ENCODE measurements at regions not wholly inside any gene's neighbourhood (a gene's known extent, or its start where the extent isn't known, plus 50 kb on each side); places are given as distances from the start of the nearest gene placed in this dataset.

DNA sequence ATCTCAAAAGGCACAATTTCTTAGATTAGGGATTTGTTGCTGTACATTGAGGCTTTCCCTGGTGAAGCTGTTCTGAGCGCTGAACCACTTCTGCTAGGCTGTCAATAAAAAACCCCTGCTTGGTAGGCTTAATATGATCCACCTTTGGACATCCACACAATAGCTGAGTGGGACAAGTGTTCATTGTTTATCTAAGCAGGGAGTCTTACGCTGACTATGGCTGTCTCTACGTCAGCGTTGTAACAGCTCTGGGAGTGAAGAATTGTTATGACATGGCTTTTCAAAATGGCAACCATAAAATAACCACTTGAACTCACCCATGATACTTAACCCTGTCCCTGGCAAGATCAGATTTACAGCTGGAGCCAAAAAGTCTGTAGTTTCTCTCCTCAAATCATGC is 111.5 kb upstream of the SULT1C3 start (continued):
- TF ChIP-seq ZNF274 (IDR thresholded peaks at IDR 0.05; ENCODE audit: borderline replicate concordance, low read depth, low read length) (no peak), FOXJ3 (CRISPR knock-in tag; IDR thresholded peaks at IDR 0.05) (no peak), NFE2 (IDR thresholded peaks at IDR 0.05; ENCODE audit: low read depth) (no peak)

DNA sequence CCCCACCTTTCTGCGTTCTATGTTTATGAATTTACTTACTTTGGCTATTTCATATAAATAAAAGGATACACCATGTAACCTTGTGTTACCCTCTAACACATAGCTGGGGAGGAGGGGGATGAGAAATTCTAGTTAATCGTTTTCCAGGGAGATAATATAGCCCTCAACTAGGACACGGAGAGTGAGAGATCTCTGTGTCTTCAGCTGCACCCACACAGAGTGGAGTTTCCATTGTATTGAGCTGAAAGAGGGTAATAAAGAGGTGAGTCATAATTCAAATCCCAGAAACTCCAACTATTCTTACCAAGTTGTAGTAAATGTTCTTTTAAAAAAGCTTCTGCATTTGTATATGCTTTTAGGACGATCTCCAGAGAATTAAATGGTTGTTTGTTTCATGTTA is 110.1 kb upstream of the SULT1C3 start:
- BruUV-seq (replicated peaks): no TSS peak
- in situ Hi-C loops (cut with MboI) (no loop called here), intact Hi-C loops (cut with micrococcal nuclease) (no loop called here)
- Histone ChIP-seq H3K4me1 (replicated peaks in 1 of 2; ENCODE audit: control insufficient read depth in 2 of 2, insufficient read depth in 2 of 2, low read length in 2 of 2) (no peaks in the 10 kb centered on the region), H3K79me2 (ENCODE audit: control insufficient read depth, insufficient read depth, low read length) (no peaks in the 10 kb centered on the region), H3K4me2 (ENCODE audit: insufficient read depth, low read length) (no peak overlapping the region), H3K9ac (ENCODE audit: insufficient read depth in 1 of 2, low read depth in 2 of 2, low read length in 2 of 2) (no peak overlapping the region), H3K36me3 (ENCODE audit: control insufficient read depth, insufficient read depth, low read length) (no peaks in the 10 kb centered on the region), H3K27me3 (ENCODE audit: control insufficient read depth in 2 of 2, insufficient read depth in 2 of 2, low read length in 2 of 2) (no peaks in the 10 kb centered on the region), H2AFZ (ENCODE audit: low read depth, low read length) (no peak overlapping the region), H3K4me3 (no peak overlapping the region), H3K27ac (ENCODE audit: extremely low read depth, low read depth, low read length) (no peak overlapping the region), H3K9me3 (replicated peaks; ENCODE audit: control insufficient read depth, insufficient read depth, low read depth, low read length) (no peaks in the 10 kb centered on the region), H4K20me1 (replicated peaks; ENCODE audit: control insufficient read depth, insufficient read depth, low read length) (no peaks in the 10 kb centered on the region), H3K9me1 (ENCODE audit: control insufficient read depth, insufficient read depth, low read length) (no peaks in the 10 kb centered on the region)
- no peak for DNase-seq (ENCODE audit: extremely low read depth in 1 of 4, low spot score in 3 of 4)
- no peak for TF ChIP-seq NFIC (IDR thresholded peaks at IDR 0.05)
- TF ChIP-seq TAF15 (IDR thresholded peaks at IDR 0.05; ENCODE audit: low read depth, low read length): no peak
- TF ChIP-seq, protein P1, sequence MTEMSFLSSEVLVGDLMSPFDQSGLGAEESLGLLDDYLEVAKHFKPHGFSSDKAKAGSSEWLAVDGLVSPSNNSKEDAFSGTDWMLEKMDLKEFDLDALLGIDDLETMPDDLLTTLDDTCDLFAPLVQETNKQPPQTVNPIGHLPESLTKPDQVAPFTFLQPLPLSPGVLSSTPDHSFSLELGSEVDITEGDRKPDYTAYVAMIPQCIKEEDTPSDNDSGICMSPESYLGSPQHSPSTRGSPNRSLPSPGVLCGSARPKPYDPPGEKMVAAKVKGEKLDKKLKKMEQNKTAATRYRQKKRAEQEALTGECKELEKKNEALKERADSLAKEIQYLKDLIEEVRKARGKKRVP (CRISPR knock-in tag; IDR thresholded peaks at IDR 0.05): no peak
- TF ChIP-seq, protein P2, sequence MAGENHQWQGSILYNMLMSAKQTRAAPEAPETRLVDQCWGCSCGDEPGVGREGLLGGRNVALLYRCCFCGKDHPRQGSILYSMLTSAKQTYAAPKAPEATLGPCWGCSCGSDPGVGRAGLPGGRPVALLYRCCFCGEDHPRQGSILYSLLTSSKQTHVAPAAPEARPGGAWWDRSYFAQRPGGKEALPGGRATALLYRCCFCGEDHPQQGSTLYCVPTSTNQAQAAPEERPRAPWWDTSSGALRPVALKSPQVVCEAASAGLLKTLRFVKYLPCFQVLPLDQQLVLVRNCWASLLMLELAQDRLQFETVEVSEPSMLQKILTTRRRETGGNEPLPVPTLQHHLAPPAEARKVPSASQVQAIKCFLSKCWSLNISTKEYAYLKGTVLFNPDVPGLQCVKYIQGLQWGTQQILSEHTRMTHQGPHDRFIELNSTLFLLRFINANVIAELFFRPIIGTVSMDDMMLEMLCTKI (IDR thresholded peaks at IDR 0.05; ENCODE audit: partially characterized antibody): no peak
- TF ChIP-seq, protein P3, sequence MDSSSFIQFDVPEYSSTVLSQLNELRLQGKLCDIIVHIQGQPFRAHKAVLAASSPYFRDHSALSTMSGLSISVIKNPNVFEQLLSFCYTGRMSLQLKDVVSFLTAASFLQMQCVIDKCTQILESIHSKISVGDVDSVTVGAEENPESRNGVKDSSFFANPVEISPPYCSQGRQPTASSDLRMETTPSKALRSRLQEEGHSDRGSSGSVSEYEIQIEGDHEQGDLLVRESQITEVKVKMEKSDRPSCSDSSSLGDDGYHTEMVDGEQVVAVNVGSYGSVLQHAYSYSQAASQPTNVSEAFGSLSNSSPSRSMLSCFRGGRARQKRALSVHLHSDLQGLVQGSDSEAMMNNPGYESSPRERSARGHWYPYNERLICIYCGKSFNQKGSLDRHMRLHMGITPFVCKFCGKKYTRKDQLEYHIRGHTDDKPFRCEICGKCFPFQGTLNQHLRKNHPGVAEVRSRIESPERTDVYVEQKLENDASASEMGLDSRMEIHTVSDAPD (CRISPR knock-in tag; IDR thresholded peaks at IDR 0.05): no peak
- no peak for TF ChIP-seq NRF1 (conservative IDR thresholded peaks at IDR 0.05 in 1 of 2, IDR thresholded peaks at IDR 0.05 in 1 of 2)
- no peak for TF ChIP-seq ZNF212 (CRISPR knock-in tag; IDR thresholded peaks at IDR 0.05)
- no peak for TF ChIP-seq ZNF354B (CRISPR knock-in tag; IDR thresholded peaks at IDR 0.05)
- no peak for TF ChIP-seq MIER1 (IDR thresholded peaks at IDR 0.05; ENCODE audit: low read depth)
- no peak for TF ChIP-seq NONO (IDR thresholded peaks at IDR 0.05; ENCODE audit: low read depth in 2 of 2, low read length in 1 of 2)
- TF ChIP-seq BRD4 (IDR thresholded peaks at IDR 0.05): no peak
- TF ChIP-seq, protein P4, sequence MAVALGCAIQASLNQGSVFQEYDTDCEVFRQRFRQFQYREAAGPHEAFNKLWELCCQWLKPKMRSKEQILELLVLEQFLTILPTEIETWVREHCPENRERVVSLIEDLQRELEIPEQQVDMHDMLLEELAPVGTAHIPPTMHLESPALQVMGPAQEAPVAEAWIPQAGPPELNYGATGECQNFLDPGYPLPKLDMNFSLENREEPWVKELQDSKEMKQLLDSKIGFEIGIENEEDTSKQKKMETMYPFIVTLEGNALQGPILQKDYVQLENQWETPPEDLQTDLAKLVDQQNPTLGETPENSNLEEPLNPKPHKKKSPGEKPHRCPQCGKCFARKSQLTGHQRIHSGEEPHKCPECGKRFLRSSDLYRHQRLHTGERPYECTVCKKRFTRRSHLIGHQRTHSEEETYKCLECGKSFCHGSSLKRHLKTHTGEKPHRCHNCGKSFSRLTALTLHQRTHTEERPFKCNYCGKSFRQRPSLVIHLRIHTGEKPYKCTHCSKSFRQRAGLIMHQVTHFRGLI (CRISPR knock-in tag; IDR thresholded peaks at IDR 0.05): no peak
- no peak for TF ChIP-seq MYBL2 (IDR thresholded peaks at IDR 0.05; ENCODE audit: low read depth)
- TF ChIP-seq MYBL2 (CRISPR knock-in tag; IDR thresholded peaks at IDR 0.05; ENCODE audit: borderline replicate concordance): no peak
- TF ChIP-seq ZNF316 (IDR thresholded peaks at IDR 0.05): no peak
- ChIA-PET CTCF (ENCODE audit: low intra/inter-chr PET ratio) (no interaction called here), POLR2A (no interaction called here)
- WGBS (ENCODE audit: insufficient coverage, low coverage, missing lambda C conversion rate): 2% methylated on average over 4 of the region's 4 CpGs
- no peak for ATAC-seq
- no peak for FAIRE-seq
